ENCODE measurements at regions not wholly inside any gene's neighbourhood (a gene's known extent, or its start where the extent isn't known, plus 50 kb on each side); places are given as distances from the start of the nearest gene placed in this dataset.
A peak's percentile ranks its signal among the peaks of the same experiment; 100 is the strongest.

DNA sequence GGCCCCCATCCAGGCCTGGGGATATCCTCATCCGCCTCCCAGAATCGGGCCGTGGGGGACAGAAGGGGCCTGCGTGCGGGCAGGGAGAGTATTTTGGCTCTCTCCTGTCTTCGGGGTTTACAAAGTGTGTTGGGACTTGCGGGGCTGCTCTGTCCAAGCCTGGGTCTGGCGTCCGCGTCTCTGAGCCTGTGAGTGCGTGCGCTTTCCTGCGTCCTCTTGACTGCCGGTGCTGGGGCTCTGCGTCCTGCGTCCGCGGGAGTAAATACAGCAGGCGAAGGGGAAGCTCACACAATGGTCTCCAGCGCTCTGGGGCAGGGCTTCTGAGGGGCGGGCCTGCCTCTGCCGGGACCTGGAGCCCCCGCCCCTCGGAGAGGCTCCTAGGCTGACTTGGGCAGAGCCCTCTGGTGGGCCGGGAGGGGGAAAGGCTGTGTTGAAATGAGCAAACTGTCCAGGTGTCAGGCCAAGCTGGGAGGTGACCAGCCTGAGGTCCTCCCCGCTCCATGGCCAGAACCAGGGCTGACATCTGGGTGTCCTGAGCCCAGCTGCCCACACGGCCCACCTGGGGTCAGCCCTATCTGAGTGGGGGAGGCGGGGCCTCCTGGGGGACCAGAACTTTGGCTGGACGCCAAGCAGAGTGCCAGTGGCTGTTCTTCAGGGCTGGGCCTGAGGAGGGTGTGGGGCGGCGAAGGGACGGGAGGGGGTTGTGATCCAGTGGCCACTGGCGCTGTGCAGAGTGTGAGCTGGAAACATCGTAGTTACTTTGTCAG, 233.6 kb downstream of the SEC14L1 start (continued):
- TF ChIP-seq CBX8 (IDR thresholded peaks at IDR 0.05; ENCODE audit: borderline replicate concordance, low read depth, low read length) = no peak
- TF ChIP-seq, protein P1, sequence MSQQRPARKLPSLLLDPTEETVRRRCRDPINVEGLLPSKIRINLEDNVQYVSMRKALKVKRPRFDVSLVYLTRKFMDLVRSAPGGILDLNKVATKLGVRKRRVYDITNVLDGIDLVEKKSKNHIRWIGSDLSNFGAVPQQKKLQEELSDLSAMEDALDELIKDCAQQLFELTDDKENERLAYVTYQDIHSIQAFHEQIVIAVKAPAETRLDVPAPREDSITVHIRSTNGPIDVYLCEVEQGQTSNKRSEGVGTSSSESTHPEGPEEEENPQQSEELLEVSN (IDR thresholded peaks at IDR 0.05) = 0 out of 2 replicates have a peak, but pooled peaks have one; percentile 17
- peak; percentile 44 for TF ChIP-seq TAF7 (optimal IDR thresholded peaks at IDR 0.05; ENCODE audit: borderline replicate concordance, low read depth, low read length)
- peak; percentile 41 to 53 (median 51) for TF ChIP-seq CTCF (IDR thresholded peaks at IDR 0.05; ENCODE audit: control extremely low read depth in 1 of 3, insufficient read depth in 1 of 3, low read depth in 1 of 3, low read length in 3 of 3)
- peak; percentile 32; the same call in 1 of the 2 replicates for TF ChIP-seq GABPA (IDR thresholded peaks at IDR 0.05; ENCODE audit: borderline replicate concordance, insufficient read depth, low read length)
- no peak for TF ChIP-seq SRF (IDR thresholded peaks at IDR 0.05; ENCODE audit: low read depth, low read length)
- TF ChIP-seq TAF1 (IDR thresholded peaks at IDR 0.05; ENCODE audit: low read depth, low read length) = peak; percentile 63; the same call in 1 of the 2 replicates
- no peak for TF ChIP-seq EGR1 (IDR thresholded peaks at IDR 0.05; ENCODE audit: borderline replicate concordance, low read depth, low read length)
- TF ChIP-seq KDM4A (IDR thresholded peaks at IDR 0.05; ENCODE audit: low read depth, low read length, severe bottlenecking) = peak; percentile 29
- no peak for TF ChIP-seq TEAD4 (IDR thresholded peaks at IDR 0.05; ENCODE audit: low read depth, low read length)
- 0 out of 4 replicates have a peak, but pooled peaks of 1 of the 2 experiments have one; percentile 52 for TF ChIP-seq SIN3A (conservative IDR thresholded peaks at IDR 0.05 in 1 of 2, IDR thresholded peaks at IDR 0.05 in 1 of 2; ENCODE audit: low read depth in 1 of 2, low read length in 2 of 2)
- no peak for TF ChIP-seq MAFK (IDR thresholded peaks at IDR 0.05; ENCODE audit: low read depth, low read length)
- TF ChIP-seq ATF3 (IDR thresholded peaks at IDR 0.05; ENCODE audit: insufficient read depth, low read depth, low read length) = no peak
- no peak for TF ChIP-seq KDM1A (IDR thresholded peaks at IDR 0.05; ENCODE audit: borderline replicate concordance, low read length)
- TF ChIP-seq RAD21 (IDR thresholded peaks at IDR 0.05 in 1 of 2, conservative IDR thresholded peaks at IDR 0.05 in 1 of 2; ENCODE audit: low read depth in 2 of 2, low read length in 2 of 2) = peak; percentile 35 to 50
- TF ChIP-seq CEBPB (IDR thresholded peaks at IDR 0.05; ENCODE audit: low read depth, low read length) = no peak
- TF ChIP-seq CHD2 (IDR thresholded peaks at IDR 0.05; ENCODE audit: low read length) = no peak
- TF ChIP-seq POLR2AphosphoS5 (IDR thresholded peaks at IDR 0.05; ENCODE audit: low read depth, low read length) = peak; percentile 68
- TF ChIP-seq ZNF274 (IDR thresholded peaks at IDR 0.05; ENCODE audit: borderline replicate concordance, extremely low read depth, low read length) = no peak
